Kidney (tissue), 13 donors: ENCODE measurements at regions not wholly inside any gene's neighbourhood (a gene's known extent, or its start where the extent isn't known, plus 50 kb on each side); places are given as distances from the start of the nearest gene placed in this dataset.

Experiments used
- DNase-seq, 5 donors: peaks; one replicate each; pipeline ENCODE4 v3.0.0-alpha.2; 2013 to 2020
- FAIRE-seq: peaks from 2 replicates; lab custom pipeline; 2012; peaks lifted over from hg19 to GRCh38; lab: Jason Lieb, UNC
- H3K27ac ChIP-seq, 2 donors: one replicate each; pipeline ENCODE4 v1.7.0; 2013; ENCODE audit warnings: low read depth in 2 of 2, low read length in 2 of 2, inconsistent platforms in 1 of 2
- H3K27me3 ChIP-seq: one replicate; pipeline ENCODE4 v1.7.1; 2013; ENCODE audit warnings: low read length, inconsistent platforms; ENCODE audit not compliant: control insufficient read depth, insufficient read depth
- H3K36me3 ChIP-seq, 3 donors: one replicate each; pipeline versions ENCODE4 v1.7.0 to v1.7.1; 2013; ENCODE audit warnings: low read length in 3 of 3, control low read depth in 1 of 3, inconsistent platforms in 1 of 3; ENCODE audit not compliant: insufficient read depth in 3 of 3, control insufficient read depth in 2 of 3
- H3K4me1 ChIP-seq, 3 donors: one replicate each; pipeline versions ENCODE4 v1.7.0 to v1.7.1; 2013; ENCODE audit warnings: low read length in 3 of 3, inconsistent platforms in 1 of 3, low read depth in 1 of 3; ENCODE audit not compliant: control insufficient read depth in 2 of 3, insufficient read depth in 2 of 3
- H3K4me3 ChIP-seq, 3 donors: one replicate each; pipeline versions ENCODE4 v1.7.0 to v1.8.1; 2013; ENCODE audit warnings: low read length in 3 of 3, control low read depth in 1 of 3, inconsistent platforms in 1 of 3
- H3K9ac ChIP-seq, 3 donors: one replicate each; pipeline versions ENCODE4 v1.7.0 to v1.7.1; 2013; ENCODE audit warnings: low read length in 3 of 3, control low read depth in 1 of 3, inconsistent platforms in 1 of 3
- H3K9me3 ChIP-seq, 3 donors: one replicate each; pipeline versions ENCODE4 v1.7.0 to v1.7.1; 2013; ENCODE audit warnings: low read length in 3 of 3, control low read depth in 1 of 3, inconsistent platforms in 1 of 3; ENCODE audit not compliant: control insufficient read depth in 2 of 3, insufficient read depth in 1 of 3
- CTCF ChIP-seq: IDR thresholded peaks from 3 replicates; pipeline ENCODE4 v1.5.1; 2012; ENCODE audit warnings: mild to moderate bottlenecking, moderate library complexity, borderline replicate concordance; ENCODE audit not compliant: insufficient read depth; ENCODE audit errors: extremely low read depth
- intact Hi-C: fragments of 100-400 bp; cut with DNase I; formaldehyde crosslinking; loops from one replicate; pipeline ENCODE4 v1.11.1; 2022
- donor health status: control.
- donor health status: control.
- donor health status: control.
- donor health status: control.
- donor health status: control.
- donor health status: DM: yes; HTN: yes; CAD: no.
- donor health status: Normal renal cell carcinoma (clear cell type).

GRCh38 chr2:152875701-152876695 lies 157.6 kb downstream of the ARL6IP6 start:
- H3K4me1 ChIP-seq = no peaks in the 10 kb centered on the region
- H3K9me3 ChIP-seq = no peaks in the 10 kb centered on the region
- no peak overlapping the region for H3K4me3 ChIP-seq
- H3K36me3 ChIP-seq = no peaks in the 10 kb centered on the region
- no peaks in the 10 kb centered on the region for H3K27me3 ChIP-seq
- FAIRE-seq (no peak), DNase-seq (no peak)
- TF ChIP-seq CTCF = no peak
- no peak overlapping the region for H3K27ac ChIP-seq
- intact Hi-C loops = no loop called here
- H3K9ac ChIP-seq = no peak overlapping the region

DNA sequence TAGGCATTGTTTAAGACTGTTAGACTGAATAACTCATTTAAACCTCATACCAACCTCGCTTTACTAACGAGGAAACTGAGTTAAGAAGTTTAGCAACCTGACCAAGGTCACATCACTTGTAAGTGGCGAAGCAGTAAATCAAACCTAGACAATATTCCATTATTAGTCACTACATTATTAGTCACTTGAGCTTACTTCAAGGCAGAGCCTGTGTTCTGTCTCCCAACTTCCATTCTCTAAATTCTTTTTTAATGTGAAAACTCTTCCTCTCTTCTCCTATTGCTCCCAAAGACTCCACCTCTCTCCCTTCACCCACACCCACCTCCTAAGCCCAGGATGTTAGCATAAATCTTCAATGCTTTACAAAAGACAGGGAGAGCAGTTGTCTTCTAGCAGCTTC lies 156.5 kb downstream of the ARL6IP6 start:
- no peaks in the 10 kb centered on the region for H3K4me1 ChIP-seq
- no peaks in the 10 kb centered on the region for H3K27me3 ChIP-seq
- no peak overlapping the region for H3K4me3 ChIP-seq
- no peaks in the 10 kb centered on the region for H3K9me3 ChIP-seq
- FAIRE-seq = no peak
- no peak for TF ChIP-seq CTCF
- DNase-seq = no peak
- no peaks in the 10 kb centered on the region for H3K36me3 ChIP-seq
- intact Hi-C loops = no loop called here
- no peak overlapping the region for H3K9ac ChIP-seq
- no peak overlapping the region for H3K27ac ChIP-seq

DNA sequence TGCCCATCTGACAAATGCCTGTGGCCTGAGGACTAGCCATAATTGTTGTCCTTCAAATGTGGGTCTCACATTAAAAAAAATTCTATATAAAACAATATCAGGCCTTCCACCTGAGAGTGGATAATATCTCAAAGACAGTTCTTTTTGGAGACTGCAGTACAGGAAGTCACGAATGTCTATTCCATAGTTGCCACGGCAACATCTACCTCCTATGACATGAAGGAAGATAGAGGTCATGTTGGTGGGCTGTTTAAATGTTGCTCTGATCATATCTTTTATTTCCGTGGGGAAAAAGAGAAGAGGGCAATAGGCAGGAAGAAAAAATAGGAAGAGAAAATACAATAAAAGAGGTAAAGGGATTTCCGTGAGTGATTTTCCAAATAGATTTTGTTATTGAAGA lies 151.8 kb downstream of the ARL6IP6 start:
- H3K9me3 ChIP-seq = no peaks in the 10 kb centered on the region
- no peak overlapping the region for H3K27ac ChIP-seq
- TF ChIP-seq CTCF = no peak
- FAIRE-seq (no peak), DNase-seq (no peak)
- no peaks in the 10 kb centered on the region for H3K36me3 ChIP-seq
- intact Hi-C loops = no loop called here
- no peak overlapping the region for H3K9ac ChIP-seq
- H3K27me3 ChIP-seq = no peaks in the 10 kb centered on the region
- no peaks in the 10 kb centered on the region for H3K4me1 ChIP-seq
- H3K4me3 ChIP-seq = no peak overlapping the region
